HK-2 (cell line): ENCODE measurements at regions not wholly inside any gene's neighbourhood (a gene's known extent, or its start where the extent isn't known, plus 50 kb on each side); places are given as distances from the start of the nearest gene placed in this dataset.
"Not testable (repeated sequence)": the region's sequence is repeated elsewhere in the genome, so short reads cannot be mapped to it uniquely, and the experiment has no call there.

Experiments used
- DNase-seq: peaks from one replicate; pipeline ENCODE4 v3.0.0-alpha.2; 2018; ENCODE audit not compliant: unreplicated experiment

GRCh38 chr12:76178452-76178851, 94.0 kb upstream of the NAP1L1 start:
- no peak for DNase-seq

DNA sequence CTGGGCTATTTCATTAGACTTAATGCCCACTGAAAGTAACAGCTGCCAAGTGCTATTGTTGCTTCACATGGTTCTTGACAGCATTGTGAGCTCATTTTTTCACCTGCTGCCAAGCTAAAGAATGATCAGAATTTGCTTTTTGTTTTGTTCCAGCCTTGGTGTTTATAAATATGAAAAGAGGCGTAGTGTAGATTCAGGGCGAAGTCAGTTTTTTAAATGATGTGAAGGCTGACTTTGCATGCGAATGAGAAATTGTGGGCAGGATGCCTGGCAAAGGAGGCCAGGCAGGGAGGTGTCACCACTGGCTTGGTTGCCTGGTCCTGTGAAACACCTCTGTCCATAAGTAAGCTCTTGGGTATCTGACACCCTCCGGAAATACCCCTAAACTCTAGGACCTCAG, 93.3 kb upstream of the NAP1L1 start:
- no peak for DNase-seq

DNA sequence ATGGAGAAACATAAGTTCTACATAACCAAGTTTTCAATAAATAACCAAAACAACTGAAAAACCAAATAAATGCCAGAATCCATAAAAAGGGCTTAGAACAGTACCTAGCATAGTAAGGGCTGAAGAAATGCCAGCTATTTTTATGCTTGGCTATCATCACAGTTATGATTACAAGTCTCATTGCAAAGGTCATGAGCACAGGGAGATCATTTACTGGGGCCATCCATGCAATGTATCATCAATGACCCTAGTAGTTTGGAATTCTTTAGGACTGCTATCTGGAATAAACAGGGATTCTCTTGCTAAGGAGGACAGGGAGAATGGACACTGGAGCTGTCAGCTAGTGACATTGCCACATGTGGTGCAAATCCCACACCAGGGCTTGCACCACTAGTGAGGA, 92.5 kb upstream of the NAP1L1 start:
- DNase-seq = no peak

GRCh38 chr12:76175946-76176345, 91.5 kb upstream of the NAP1L1 start:
- not testable (repeated sequence) for DNase-seq

DNA sequence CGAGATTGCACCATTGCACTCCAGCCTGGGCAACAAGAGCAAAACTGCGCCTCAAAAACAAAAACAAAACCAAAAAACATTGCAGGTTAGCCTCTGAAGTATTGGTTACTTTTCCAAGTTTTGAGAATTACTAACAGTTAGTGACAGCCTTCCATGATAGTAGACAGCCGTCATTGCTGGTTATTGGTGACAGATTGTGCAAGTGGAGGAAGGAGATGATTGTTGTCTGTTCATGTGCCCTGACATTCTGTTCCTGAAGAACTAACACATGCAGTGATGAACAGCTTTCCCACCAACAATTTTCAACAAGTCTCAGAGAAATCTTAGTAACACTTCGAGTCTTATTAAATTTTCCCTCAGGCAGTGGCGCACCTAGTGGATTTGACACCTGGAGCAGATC, 89.3 kb upstream of the NAP1L1 start:
- DNase-seq = no peak

GRCh38 chr12:76158518-76159321, 74.2 kb upstream of the NAP1L1 start:
- DNase-seq = peak; percentile 68

- no peak for DNase-seq
Observed at GRCh38 chr12:76156726-76157125, 72.2 kb upstream of the NAP1L1 start.

GRCh38 chr12:76156314-76156713, 71.8 kb upstream of the NAP1L1 start:
- no peak for DNase-seq

DNA sequence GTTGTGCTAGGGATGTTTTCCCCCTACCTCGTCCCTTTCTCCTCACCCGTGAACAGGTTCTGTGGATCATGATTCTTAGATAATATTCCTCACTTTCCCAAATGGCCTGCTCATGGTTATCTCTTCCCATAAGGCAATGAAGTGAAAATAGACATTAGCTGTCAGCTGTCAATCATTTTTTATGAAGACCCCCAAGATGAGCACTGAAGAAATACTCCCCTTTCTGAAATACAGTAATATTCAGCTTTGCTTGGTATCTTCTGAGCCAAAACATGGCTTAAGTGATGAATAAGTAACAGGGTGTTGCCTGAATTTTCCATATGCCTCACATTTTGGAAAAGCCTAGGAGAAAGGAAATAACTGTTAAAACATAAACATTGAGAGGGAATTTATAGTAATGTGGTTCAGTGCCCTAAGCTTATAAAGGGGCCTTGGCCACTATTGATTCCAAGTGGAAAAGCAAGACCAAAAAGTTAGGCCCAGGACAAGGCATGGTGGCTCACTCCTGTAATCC, 70.7 kb upstream of the NAP1L1 start:
- DNase-seq = no peak

- DNase-seq = no peak
Observed at GRCh38 chr12:76153616-76154015, 69.1 kb upstream of the NAP1L1 start.

GRCh38 chr12:76152181-76152807, 67.8 kb upstream of the NAP1L1 start:
- DNase-seq = no peak

GRCh38 chr12:76144245-76144549, 59.7 kb upstream of the NAP1L1 start:
- DNase-seq = peak; percentile 44

DNA sequence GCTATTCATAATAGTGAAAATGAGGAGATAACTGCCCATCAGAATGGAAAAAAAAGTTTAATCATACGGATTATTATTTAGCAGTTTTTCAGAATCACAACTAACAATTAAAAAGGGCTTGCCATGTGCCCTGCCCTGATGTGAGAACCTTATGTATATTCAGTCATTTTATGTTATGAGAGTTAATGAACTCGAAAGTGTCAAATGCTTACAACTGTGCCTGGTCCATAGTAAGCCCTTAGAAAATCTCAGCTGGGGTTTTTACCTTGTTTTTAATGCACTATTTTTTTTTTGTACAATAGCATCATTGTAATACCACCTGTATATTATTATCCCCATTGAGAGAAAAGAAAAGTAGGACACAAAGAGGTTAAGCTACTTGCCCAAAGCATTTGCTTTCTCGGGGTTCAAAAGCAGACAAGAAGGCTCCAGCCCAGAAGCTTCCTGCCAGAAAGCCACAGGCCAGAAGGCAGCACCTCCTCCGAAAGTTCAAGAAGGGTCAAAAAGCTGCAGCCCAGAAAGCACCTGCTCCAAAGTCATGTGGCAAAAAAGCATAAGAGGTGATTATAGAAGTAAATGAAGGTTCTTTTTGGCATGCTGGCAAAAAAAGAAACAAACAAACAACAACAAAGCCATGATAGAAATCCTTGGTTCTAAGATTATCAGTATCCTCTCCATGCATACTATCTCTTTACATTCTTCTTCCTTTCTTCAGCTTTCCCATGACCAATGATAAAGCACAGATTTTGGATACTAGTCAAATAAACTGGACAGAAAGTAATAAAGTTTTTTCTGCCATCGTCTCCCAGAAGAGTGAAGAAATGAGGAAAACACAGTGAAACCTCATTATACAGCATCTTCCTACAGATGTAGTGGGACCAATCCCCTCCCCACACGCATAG, 59.1 kb upstream of the NAP1L1 start:
- DNase-seq = no peak

DNA sequence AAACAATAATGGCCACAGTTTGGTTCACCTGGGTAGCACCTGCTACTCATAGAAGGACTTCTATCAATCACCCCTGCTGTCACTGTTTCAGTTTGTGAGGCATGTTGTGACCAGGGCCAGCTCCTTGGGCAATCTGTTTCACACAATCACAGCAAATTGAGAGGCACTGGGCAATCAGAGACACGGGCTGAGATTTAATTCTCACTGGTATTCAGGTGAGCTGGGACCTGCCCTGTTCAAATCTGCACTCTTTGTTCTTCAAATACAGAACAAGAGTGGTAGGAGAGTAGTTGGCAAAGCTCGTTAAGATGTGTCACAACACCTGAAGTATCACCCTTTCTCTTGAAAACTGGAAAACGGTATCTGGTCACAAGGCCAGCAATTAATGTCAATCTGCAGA, 57.8 kb upstream of the NAP1L1 start:
- DNase-seq = no peak

DNA sequence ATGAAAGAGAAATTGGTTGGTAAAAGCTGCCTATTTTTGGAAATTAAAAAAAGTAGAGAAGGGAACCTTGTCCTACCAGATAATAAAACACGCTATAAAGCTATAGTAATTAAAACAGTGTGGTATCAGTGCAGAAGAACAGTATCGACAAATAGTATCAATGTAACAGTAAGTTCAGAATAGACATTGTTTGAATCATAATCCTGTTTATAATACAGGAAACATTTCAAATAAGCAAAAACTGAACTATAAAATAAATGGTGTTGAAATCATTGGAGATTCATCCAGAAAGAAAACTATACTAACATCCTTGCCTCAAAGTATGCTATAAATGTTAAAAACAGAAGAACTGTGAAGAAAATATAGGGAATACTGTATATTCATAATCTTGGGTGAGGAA, 54.2 kb upstream of the NAP1L1 start:
- DNase-seq = no peak

- DNase-seq = no peak
Observed at GRCh38 chr12:76137606-76138005, 53.1 kb upstream of the NAP1L1 start.

GRCh38 chr12:76135456-76135855, 51.0 kb upstream of the NAP1L1 start:
- no peak for DNase-seq
